ENCODE measurements at regions not wholly inside any gene's neighbourhood (a gene's known extent, or its start where the extent isn't known, plus 50 kb on each side); places are given as distances from the start of the nearest gene placed in this dataset.

DNA sequence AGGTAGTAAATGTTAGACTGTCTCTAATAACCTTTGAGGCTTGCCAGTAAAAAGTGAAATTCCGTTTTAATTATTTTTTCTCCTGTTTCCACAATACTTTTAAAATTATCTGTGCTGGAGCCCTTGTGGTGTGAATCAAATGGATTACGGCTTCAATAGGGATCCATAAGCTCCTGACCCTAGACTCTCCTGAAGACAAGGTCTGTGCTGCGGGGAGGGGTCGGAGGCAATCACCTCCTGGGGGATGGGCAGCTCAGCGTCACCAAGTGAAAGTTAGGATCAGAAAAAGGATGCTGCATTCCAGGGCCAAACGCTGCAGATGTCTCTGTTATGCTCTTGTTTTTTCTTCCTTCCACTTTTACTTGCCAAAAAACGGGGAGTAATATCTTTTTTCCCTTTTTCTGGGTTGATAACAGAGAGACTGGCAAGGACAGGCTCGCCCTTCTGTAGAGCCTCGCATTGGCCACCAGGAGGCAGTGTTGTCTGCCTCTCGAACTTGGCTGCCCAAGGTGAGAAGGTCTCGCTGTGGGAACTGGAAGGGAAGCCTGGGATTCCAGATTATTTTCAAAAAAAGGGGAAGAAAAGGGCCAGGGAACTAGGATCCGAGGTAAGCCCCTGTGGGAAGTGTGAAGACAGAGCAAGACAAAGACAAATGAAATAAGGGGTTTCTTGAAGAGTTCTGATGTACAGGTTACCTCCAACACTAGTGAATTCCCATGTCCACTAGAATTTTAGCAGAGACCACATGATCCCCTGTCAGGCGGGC, 621.9 kb downstream of the ACTR3B start:
- DNase-seq (ENCODE audit: low spot score in 2 of 2, unreplicated experiment in 2 of 2) = no peak
- no peaks in the 10 kb centered on the region for H3K27me3 Mint-ChIP-seq (ENCODE audit: low read depth)
- TF ChIP-seq CTCF (IDR thresholded peaks at IDR 0.05; ENCODE audit: unreplicated experiment) = no peak
- H3K27ac Mint-ChIP-seq = no peak overlapping the region
- H3K36me3 Mint-ChIP-seq = peaks cover 4% of the 10 kb centered on the region
- H3K4me1 Mint-ChIP-seq = no peaks in the 10 kb centered on the region
- no peak overlapping the region for H3K4me3 Mint-ChIP-seq
- peaks cover 86% of the 10 kb centered on the region for H3K9me3 Mint-ChIP-seq

DNA sequence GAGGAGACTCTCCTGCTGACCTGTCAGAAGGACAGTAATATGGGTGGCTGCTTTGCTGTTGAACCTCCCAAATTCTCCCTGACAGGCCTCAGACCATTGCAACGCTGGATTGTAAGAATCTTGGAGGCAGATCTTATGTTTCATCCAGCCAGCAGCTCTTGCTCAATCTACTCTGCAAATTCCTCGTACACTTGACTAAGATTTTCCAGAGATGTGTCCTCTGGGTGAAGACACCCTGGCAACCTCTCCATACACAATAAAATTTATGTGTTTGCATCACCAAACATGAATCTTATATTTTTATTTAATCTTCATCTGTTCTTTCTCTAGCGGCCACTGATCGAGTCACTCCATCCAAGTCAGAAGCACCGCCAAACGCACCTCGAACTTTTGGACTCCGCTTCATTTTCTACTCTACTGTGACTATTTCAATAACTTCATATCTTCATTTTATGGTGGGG, 623.1 kb downstream of the ACTR3B start:
- Mint-ChIP-seq H3K9me3 (peaks cover 86% of the 10 kb centered on the region), H3K36me3 (peaks cover 4% of the 10 kb centered on the region)
- no peak for DNase-seq (ENCODE audit: low spot score in 2 of 2, unreplicated experiment in 2 of 2)

DNA sequence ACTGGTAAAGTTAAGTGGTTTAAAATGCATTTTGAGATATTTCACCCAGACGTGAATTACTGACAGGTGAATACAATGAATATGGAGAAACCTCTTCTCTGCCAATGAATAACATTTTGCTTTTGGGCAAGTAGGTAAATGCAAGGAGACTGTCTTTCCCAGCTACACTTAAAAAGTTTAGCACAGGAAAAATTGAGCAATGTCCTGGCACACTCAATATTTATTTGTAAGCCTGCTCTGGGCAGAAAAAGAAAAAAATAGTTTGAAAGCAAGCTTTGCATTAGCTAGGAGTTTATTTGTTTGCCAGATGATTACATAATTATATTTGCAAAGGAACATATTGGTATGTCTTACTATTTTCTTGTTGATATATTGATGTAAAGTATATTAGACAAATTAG, 624.2 kb downstream of the ACTR3B start:
- Mint-ChIP-seq H3K27ac (no peak overlapping the region), H3K4me1 (no peaks in the 10 kb centered on the region), H3K9me3 (peaks cover 88% of the 10 kb centered on the region), H3K4me3 (no peak overlapping the region), H3K27me3 (ENCODE audit: low read depth) (no peaks in the 10 kb centered on the region), H3K36me3 (peaks cover 4% of the 10 kb centered on the region)
- no peak for DNase-seq (ENCODE audit: low spot score in 2 of 2, unreplicated experiment in 2 of 2)
- no peak for TF ChIP-seq CTCF (IDR thresholded peaks at IDR 0.05; ENCODE audit: unreplicated experiment)

More for the DNA sequence above, 623.1 kb downstream of the ACTR3B start:
- Mint-ChIP-seq H3K27ac (no peak overlapping the region), H3K27me3 (ENCODE audit: low read depth) (no peaks in the 10 kb centered on the region), H3K4me1 (no peaks in the 10 kb centered on the region), H3K4me3 (no peak overlapping the region)
- no peak for TF ChIP-seq CTCF (IDR thresholded peaks at IDR 0.05; ENCODE audit: unreplicated experiment)

DNA sequence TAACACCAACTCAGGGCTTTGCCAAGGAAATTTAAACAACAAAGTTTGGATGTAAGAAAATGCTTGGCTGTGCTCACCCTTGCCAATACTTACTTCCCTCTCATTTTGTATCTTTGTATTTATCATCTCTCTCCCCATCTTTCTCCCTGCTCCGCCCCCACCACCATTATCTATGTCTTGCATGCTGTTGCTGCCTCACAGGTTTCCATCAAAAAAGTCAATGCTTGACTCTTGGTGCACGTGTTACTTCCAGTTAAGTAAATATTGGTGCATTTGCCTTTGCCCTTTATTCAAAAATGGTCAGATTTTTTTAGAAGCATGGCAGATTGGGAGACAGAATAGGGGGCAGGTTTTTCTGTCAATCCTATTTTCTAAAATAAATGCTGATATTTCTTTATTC, 626.0 kb downstream of the ACTR3B start:
- no peak for DNase-seq (ENCODE audit: low spot score in 2 of 2, unreplicated experiment in 2 of 2)
- no peak overlapping the region for H3K27ac Mint-ChIP-seq
- no peaks in the 10 kb centered on the region for H3K4me1 Mint-ChIP-seq
- H3K36me3 Mint-ChIP-seq = peaks cover 4% of the 10 kb centered on the region
- TF ChIP-seq CTCF (IDR thresholded peaks at IDR 0.05; ENCODE audit: unreplicated experiment) = no peak
- no peak overlapping the region for H3K4me3 Mint-ChIP-seq
- no peaks in the 10 kb centered on the region for H3K27me3 Mint-ChIP-seq (ENCODE audit: low read depth)
- H3K9me3 Mint-ChIP-seq = peaks cover 88% of the 10 kb centered on the region

- no peak for TF ChIP-seq CTCF (IDR thresholded peaks at IDR 0.05; ENCODE audit: unreplicated experiment)
- Mint-ChIP-seq H3K4me1 (no peaks in the 10 kb centered on the region), H3K4me3 (no peak overlapping the region), H3K27ac (no peak overlapping the region), H3K36me3 (peaks cover 4% of the 10 kb centered on the region), H3K9me3 (peaks cover 89% of the 10 kb centered on the region), H3K27me3 (ENCODE audit: low read depth) (no peaks in the 10 kb centered on the region)
- DNase-seq (ENCODE audit: low spot score in 2 of 2, unreplicated experiment in 2 of 2) = no peak
Observed at GRCh38 chr7:153386556-153386955, 627.0 kb downstream of the ACTR3B start.

All from mesothelial cell of epicardium (in vitro differentiated cells).